Karpas-422 (cell line): ENCODE measurements at regions not wholly inside any gene's neighbourhood (a gene's known extent, or its start where the extent isn't known, plus 50 kb on each side); places are given as distances from the start of the nearest gene placed in this dataset.

Experiments used
- DNase-seq: peaks from one replicate; pipeline ENCODE4 v3.0.0-alpha.2; 2015
- H2AFZ ChIP-seq: fragments of 200-600 bp; sonication (generic); 2 replicates; pipeline ENCODE4 v1.6.1; 2014; ENCODE audit warnings: antibody characterized with exemption, low read length, mixed read lengths
- H3K27ac ChIP-seq: fragments of 200-600 bp; sonication (generic); 2 replicates; pipeline ENCODE4 v1.5.1; 2014; ENCODE audit warnings: mild to moderate bottlenecking, low read length, moderate library complexity
- H3K27me3 ChIP-seq: fragments of 200-600 bp; sonication (generic); 2 replicates; pipeline ENCODE4 v1.6.1; 2014; ENCODE audit warnings: low read length, mixed read lengths
- H3K36me3 ChIP-seq: fragments of 200-600 bp; sonication (generic); 2 replicates; pipeline ENCODE4 v1.6.1; 2014; ENCODE audit warnings: low read length, mixed read lengths; ENCODE audit not compliant: insufficient read depth
- H3K4me1 ChIP-seq: fragments of 200-600 bp; sonication (generic); 2 replicates; pipeline ENCODE4 v1.6.1; 2014; ENCODE audit warnings: mild to moderate bottlenecking, low read length, mixed read lengths
- H3K4me2 ChIP-seq: fragments of 200-600 bp; sonication (generic); 2 replicates; pipeline ENCODE4 v1.6.1; 2014; ENCODE audit warnings: low read length, low read depth, mild to moderate bottlenecking; ENCODE audit not compliant: poor library complexity, severe bottlenecking
- H3K4me3 ChIP-seq: fragments of 200-600 bp; sonication (generic); 2 replicates; pipeline ENCODE4 v1.5.1; 2014; ENCODE audit warnings: mild to moderate bottlenecking, antibody characterized with exemption, low read length, mixed read lengths
- H3K79me2 ChIP-seq: fragments of 200-600 bp; sonication (generic); 2 replicates; pipeline ENCODE4 v1.6.1; 2014; ENCODE audit warnings: mild to moderate bottlenecking, low read length, mixed read lengths
- H3K9ac ChIP-seq: fragments of 200-600 bp; sonication (generic); 2 replicates; pipeline ENCODE4 v1.6.0; 2014; ENCODE audit warnings: low read length
- H3K9me2 ChIP-seq: fragments of 200-600 bp; sonication (generic), shearing (Covaris generic); replicated peaks from 2 replicates; pipeline ENCODE4 v1.6.0; 2014; ENCODE audit warnings: mild to moderate bottlenecking, low read length, moderate library complexity; ENCODE audit not compliant: insufficient read depth
- H3K9me3 ChIP-seq: fragments of 300-700, 200-600 bp; sonication (generic); 2 replicates; pipeline ENCODE4 v1.6.1; 2014; ENCODE audit warnings: low read length, mixed read lengths
- H4K20me1 ChIP-seq: fragments of 200-600 bp; sonication (generic); 2 replicates; pipeline ENCODE4 v1.6.1; 2014; ENCODE audit warnings: mild to moderate bottlenecking, antibody characterized with exemption, low read length, low read depth; ENCODE audit not compliant: insufficient read depth

- H3K36me3 ChIP-seq = no peaks in the 10 kb centered on the region
- no peaks in the 10 kb centered on the region for H3K9me2 ChIP-seq
- H3K27me3 ChIP-seq = no peaks in the 10 kb centered on the region
- no peaks in the 10 kb centered on the region for H4K20me1 ChIP-seq
- no peaks in the 10 kb centered on the region for H3K4me1 ChIP-seq
- no peak overlapping the region for H3K9ac ChIP-seq
- DNase-seq = no peak
- no peak overlapping the region for H2AFZ ChIP-seq
- H3K27ac ChIP-seq = no peak overlapping the region
- H3K9me3 ChIP-seq = no peaks in the 10 kb centered on the region
- no peak overlapping the region for H3K4me3 ChIP-seq
- H3K4me2 ChIP-seq = no peak overlapping the region
- no peaks in the 10 kb centered on the region for H3K79me2 ChIP-seq
Measured at GRCh38 chr12:90899456-90900182, 55.4 kb downstream of the CCER1 start.

DNA sequence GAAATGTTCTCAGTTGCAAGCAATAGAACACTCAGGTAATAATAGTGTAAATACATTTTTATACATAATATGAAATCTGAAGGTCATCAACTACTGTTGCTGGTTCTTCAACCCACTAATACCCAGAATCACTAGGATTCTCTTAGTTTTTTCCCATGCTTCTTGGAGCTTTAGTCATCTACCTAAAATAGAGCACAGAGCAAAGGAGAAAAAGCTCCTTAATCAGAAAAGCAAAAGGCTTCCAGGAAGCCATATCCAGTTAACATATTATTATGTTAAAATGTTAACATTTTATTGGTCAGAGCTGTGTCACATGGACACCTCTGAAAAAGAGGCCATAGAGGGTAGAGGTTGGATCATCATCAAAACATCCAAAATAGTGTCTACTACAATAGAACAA, 57.0 kb downstream of the CCER1 start:
- no peaks in the 10 kb centered on the region for H4K20me1 ChIP-seq
- H3K4me1 ChIP-seq = no peaks in the 10 kb centered on the region
- H3K4me3 ChIP-seq = no peak overlapping the region
- H3K27ac ChIP-seq = no peak overlapping the region
- no peak for DNase-seq
- H3K9me3 ChIP-seq = no peaks in the 10 kb centered on the region
- no peaks in the 10 kb centered on the region for H3K36me3 ChIP-seq
- no peak overlapping the region for H2AFZ ChIP-seq
- H3K79me2 ChIP-seq = no peaks in the 10 kb centered on the region
- no peak overlapping the region for H3K9ac ChIP-seq
- H3K9me2 ChIP-seq = no peaks in the 10 kb centered on the region
- H3K4me2 ChIP-seq = no peak overlapping the region
- H3K27me3 ChIP-seq = no peaks in the 10 kb centered on the region

DNA sequence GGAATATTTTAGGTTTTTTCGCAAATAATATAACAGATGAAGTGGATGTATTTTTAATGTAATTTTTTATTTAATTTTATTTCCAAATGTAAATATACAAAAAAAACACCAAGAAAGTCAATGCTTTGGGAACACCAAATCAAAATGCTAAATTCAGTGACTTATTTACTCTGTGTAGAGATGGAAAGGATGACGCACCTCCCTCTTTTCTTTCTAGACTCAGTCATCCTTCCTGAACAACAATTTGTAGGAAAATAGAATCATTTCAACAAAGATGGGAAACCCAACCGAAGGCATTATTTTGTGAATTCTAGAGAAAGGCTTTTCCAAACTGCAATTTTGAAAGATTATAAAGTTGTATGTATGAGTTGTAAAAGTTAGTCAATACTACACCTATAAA, 57.7 kb downstream of the CCER1 start:
- no peaks in the 10 kb centered on the region for H3K4me1 ChIP-seq
- H3K4me3 ChIP-seq = no peak overlapping the region
- H4K20me1 ChIP-seq = no peaks in the 10 kb centered on the region
- H3K4me2 ChIP-seq = no peak overlapping the region
- H3K79me2 ChIP-seq = no peaks in the 10 kb centered on the region
- no peak overlapping the region for H3K9ac ChIP-seq
- H3K27ac ChIP-seq = no peak overlapping the region
- no peaks in the 10 kb centered on the region for H3K9me3 ChIP-seq
- H3K27me3 ChIP-seq = no peaks in the 10 kb centered on the region
- no peaks in the 10 kb centered on the region for H3K36me3 ChIP-seq
- no peak for DNase-seq
- H2AFZ ChIP-seq = no peak overlapping the region
- H3K9me2 ChIP-seq = no peaks in the 10 kb centered on the region

DNA sequence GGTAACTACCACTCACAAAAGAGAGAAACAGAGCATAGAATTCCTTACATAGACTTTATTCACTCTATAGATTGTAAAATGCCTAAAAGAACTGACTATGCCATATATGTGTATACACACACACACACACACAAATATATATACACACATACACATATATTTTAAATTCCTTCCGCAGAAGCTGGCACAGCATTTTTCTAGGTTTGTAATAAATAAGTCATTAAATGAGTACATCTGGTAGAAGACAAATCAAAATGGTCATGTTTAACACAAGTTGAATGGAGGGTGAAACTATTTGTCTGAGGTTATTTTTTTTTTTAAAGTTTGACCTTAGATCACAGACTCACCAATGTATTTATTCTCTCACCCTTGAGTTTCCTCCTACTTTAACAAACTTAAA, 58.2 kb downstream of the CCER1 start:
- no peaks in the 10 kb centered on the region for H4K20me1 ChIP-seq
- no peak overlapping the region for H3K4me2 ChIP-seq
- H3K27ac ChIP-seq = no peak overlapping the region
- no peaks in the 10 kb centered on the region for H3K36me3 ChIP-seq
- H3K27me3 ChIP-seq = no peaks in the 10 kb centered on the region
- no peak overlapping the region for H2AFZ ChIP-seq
- H3K9me2 ChIP-seq = no peaks in the 10 kb centered on the region
- no peak overlapping the region for H3K9ac ChIP-seq
- H3K9me3 ChIP-seq = no peaks in the 10 kb centered on the region
- no peak for DNase-seq
- no peak overlapping the region for H3K4me3 ChIP-seq
- no peaks in the 10 kb centered on the region for H3K79me2 ChIP-seq
- no peaks in the 10 kb centered on the region for H3K4me1 ChIP-seq

- Histone ChIP-seq H4K20me1 (no peaks in the 10 kb centered on the region), H3K79me2 (no peaks in the 10 kb centered on the region), H3K4me2 (no peak overlapping the region), H3K36me3 (no peaks in the 10 kb centered on the region), H3K4me1 (no peaks in the 10 kb centered on the region), H3K4me3 (no peak overlapping the region), H3K9ac (no peak overlapping the region), H3K9me3 (no peaks in the 10 kb centered on the region), H2AFZ (no peak overlapping the region), H3K27me3 (no peaks in the 10 kb centered on the region), H3K9me2 (no peaks in the 10 kb centered on the region), H3K27ac (no peak overlapping the region)
- no peak for DNase-seq
Measured at GRCh38 chr12:90896164-90896563, 58.8 kb downstream of the CCER1 start.

- H3K27me3 ChIP-seq = no peaks in the 10 kb centered on the region
- H3K4me1 ChIP-seq = no peaks in the 10 kb centered on the region
- no peaks in the 10 kb centered on the region for H3K9me3 ChIP-seq
- no peaks in the 10 kb centered on the region for H3K36me3 ChIP-seq
- no peak overlapping the region for H3K9ac ChIP-seq
- H3K27ac ChIP-seq = no peak overlapping the region
- H4K20me1 ChIP-seq = no peaks in the 10 kb centered on the region
- H3K79me2 ChIP-seq = no peaks in the 10 kb centered on the region
- H2AFZ ChIP-seq = no peak overlapping the region
- no peaks in the 10 kb centered on the region for H3K9me2 ChIP-seq
- H3K4me3 ChIP-seq = no peak overlapping the region
- no peak overlapping the region for H3K4me2 ChIP-seq
- no peak for DNase-seq
Measured at GRCh38 chr12:90888316-90888715, 66.7 kb downstream of the CCER1 start.

DNA sequence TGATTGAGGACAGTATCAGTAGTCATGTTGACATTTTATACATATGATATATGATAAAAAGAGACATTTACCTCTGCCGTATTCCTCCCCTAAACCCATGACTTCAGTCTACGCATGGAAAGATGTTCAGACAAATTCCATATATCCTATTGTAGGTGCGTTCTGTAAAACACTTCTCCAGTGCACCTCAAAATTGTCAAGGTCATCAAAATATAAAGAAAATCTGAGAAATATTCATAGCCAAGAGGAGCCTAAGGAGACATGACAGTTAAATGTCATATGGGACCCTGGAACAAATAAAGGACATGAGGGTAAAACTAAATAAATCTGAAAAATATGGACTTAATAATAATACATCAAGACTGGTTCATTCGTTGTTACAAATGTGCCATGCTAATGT, 71.5 kb downstream of the CCER1 start:
- Histone ChIP-seq H3K36me3 (no peaks in the 10 kb centered on the region), H4K20me1 (no peaks in the 10 kb centered on the region), H3K9me2 (no peaks in the 10 kb centered on the region), H2AFZ (no peak overlapping the region), H3K27me3 (no peaks in the 10 kb centered on the region), H3K4me1 (no peaks in the 10 kb centered on the region), H3K4me3 (no peak overlapping the region), H3K27ac (no peak overlapping the region), H3K79me2 (no peaks in the 10 kb centered on the region), H3K9me3 (no peaks in the 10 kb centered on the region), H3K9ac (no peak overlapping the region), H3K4me2 (no peak overlapping the region)
- DNase-seq = no peak

- Histone ChIP-seq H3K4me1 (no peaks in the 10 kb centered on the region), H3K79me2 (no peaks in the 10 kb centered on the region), H3K9ac (no peak overlapping the region), H3K9me2 (no peaks in the 10 kb centered on the region), H3K9me3 (no peaks in the 10 kb centered on the region; the same call in 1 of the 2 replicates), H3K4me2 (no peak overlapping the region), H4K20me1 (no peaks in the 10 kb centered on the region), H3K27ac (no peak overlapping the region), H2AFZ (no peak overlapping the region), H3K36me3 (no peaks in the 10 kb centered on the region), H3K27me3 (no peaks in the 10 kb centered on the region), H3K4me3 (no peak overlapping the region)
- no peak for DNase-seq
Measured at GRCh38 chr12:90871726-90872096, 83.3 kb downstream of the CCER1 start.
